Karpas-422 (cell line): ENCODE measurements at regions not wholly inside any gene's neighbourhood (a gene's known extent, or its start where the extent isn't known, plus 50 kb on each side); places are given as distances from the start of the nearest gene placed in this dataset.

Experiments
- DNase-seq: peaks from one replicate; pipeline ENCODE4 v3.0.0-alpha.2; 2015
- H2AFZ ChIP-seq: fragments of 200-600 bp; sonication (generic); 2 replicates; pipeline ENCODE4 v1.6.1; 2014; ENCODE audit warnings: antibody characterized with exemption, low read length, mixed read lengths
- H3K27ac ChIP-seq: fragments of 200-600 bp; sonication (generic); 2 replicates; pipeline ENCODE4 v1.5.1; 2014; ENCODE audit warnings: mild to moderate bottlenecking, low read length, moderate library complexity
- H3K27me3 ChIP-seq: fragments of 200-600 bp; sonication (generic); 2 replicates; pipeline ENCODE4 v1.6.1; 2014; ENCODE audit warnings: low read length, mixed read lengths
- H3K36me3 ChIP-seq: fragments of 200-600 bp; sonication (generic); 2 replicates; pipeline ENCODE4 v1.6.1; 2014; ENCODE audit warnings: low read length, mixed read lengths; ENCODE audit not compliant: insufficient read depth
- H3K4me1 ChIP-seq: fragments of 200-600 bp; sonication (generic); 2 replicates; pipeline ENCODE4 v1.6.1; 2014; ENCODE audit warnings: mild to moderate bottlenecking, low read length, mixed read lengths
- H3K4me2 ChIP-seq: fragments of 200-600 bp; sonication (generic); 2 replicates; pipeline ENCODE4 v1.6.1; 2014; ENCODE audit warnings: low read length, low read depth, mild to moderate bottlenecking; ENCODE audit not compliant: poor library complexity, severe bottlenecking
- H3K4me3 ChIP-seq: fragments of 200-600 bp; sonication (generic); 2 replicates; pipeline ENCODE4 v1.5.1; 2014; ENCODE audit warnings: mild to moderate bottlenecking, antibody characterized with exemption, low read length, mixed read lengths
- H3K79me2 ChIP-seq: fragments of 200-600 bp; sonication (generic); 2 replicates; pipeline ENCODE4 v1.6.1; 2014; ENCODE audit warnings: mild to moderate bottlenecking, low read length, mixed read lengths
- H3K9ac ChIP-seq: fragments of 200-600 bp; sonication (generic); 2 replicates; pipeline ENCODE4 v1.6.0; 2014; ENCODE audit warnings: low read length
- H3K9me2 ChIP-seq: fragments of 200-600 bp; sonication (generic), shearing (Covaris generic); replicated peaks from 2 replicates; pipeline ENCODE4 v1.6.0; 2014; ENCODE audit warnings: mild to moderate bottlenecking, low read length, moderate library complexity; ENCODE audit not compliant: insufficient read depth
- H3K9me3 ChIP-seq: fragments of 300-700, 200-600 bp; sonication (generic); 2 replicates; pipeline ENCODE4 v1.6.1; 2014; ENCODE audit warnings: low read length, mixed read lengths
- H4K20me1 ChIP-seq: fragments of 200-600 bp; sonication (generic); 2 replicates; pipeline ENCODE4 v1.6.1; 2014; ENCODE audit warnings: mild to moderate bottlenecking, antibody characterized with exemption, low read length, low read depth; ENCODE audit not compliant: insufficient read depth

GRCh38 chr10:109274681-109275080 lies 648.6 kb downstream of the XPNPEP1 start:
- Histone ChIP-seq H2AFZ (no peak overlapping the region), H3K79me2 (no peaks in the 10 kb centered on the region), H3K4me3 (no peak overlapping the region), H3K9me2 (no peaks in the 10 kb centered on the region), H3K27me3 (no peaks in the 10 kb centered on the region), H3K4me1 (no peaks in the 10 kb centered on the region), H3K9ac (no peak overlapping the region), H4K20me1 (no peaks in the 10 kb centered on the region), H3K27ac (no peak overlapping the region), H3K4me2 (no peak overlapping the region), H3K36me3 (no peaks in the 10 kb centered on the region), H3K9me3 (peaks cover 8% of the 10 kb centered on the region; the same call in 1 of the 2 replicates)
- no peak for DNase-seq

GRCh38 chr10:109270173-109270572 lies 653.1 kb downstream of the XPNPEP1 start:
- Histone ChIP-seq H3K27me3 (no peaks in the 10 kb centered on the region), H3K9ac (no peak overlapping the region), H3K9me2 (no peaks in the 10 kb centered on the region), H3K79me2 (no peaks in the 10 kb centered on the region), H3K9me3 (peaks cover 19% of the 10 kb centered on the region), H3K27ac (no peak overlapping the region), H3K4me3 (no peak overlapping the region), H3K4me2 (no peak overlapping the region), H3K4me1 (no peaks in the 10 kb centered on the region), H2AFZ (no peak overlapping the region), H3K36me3 (no peaks in the 10 kb centered on the region), H4K20me1 (no peaks in the 10 kb centered on the region)
- DNase-seq = no peak

- Histone ChIP-seq H3K27ac (no peak overlapping the region), H3K27me3 (no peaks in the 10 kb centered on the region), H3K36me3 (no peaks in the 10 kb centered on the region), H3K79me2 (no peaks in the 10 kb centered on the region), H3K9me3 (peaks cover 17% of the 10 kb centered on the region), H4K20me1 (no peaks in the 10 kb centered on the region), H3K4me3 (no peak overlapping the region), H3K4me1 (no peaks in the 10 kb centered on the region), H2AFZ (no peak overlapping the region), H3K9me2 (no peaks in the 10 kb centered on the region), H3K4me2 (no peak overlapping the region), H3K9ac (no peak overlapping the region)
- no peak for DNase-seq
Observed at GRCh38 chr10:109264004-109264403, 659.3 kb downstream of the XPNPEP1 start.

GRCh38 chr10:109261231-109261630 lies 662.1 kb downstream of the XPNPEP1 start:
- H3K9me2 ChIP-seq = no peaks in the 10 kb centered on the region
- H3K27ac ChIP-seq = no peak overlapping the region
- no peak overlapping the region for H3K4me2 ChIP-seq
- H3K79me2 ChIP-seq = no peaks in the 10 kb centered on the region
- no peak for DNase-seq
- no peaks in the 10 kb centered on the region for H3K27me3 ChIP-seq
- no peaks in the 10 kb centered on the region for H3K4me1 ChIP-seq
- peaks cover 5% of the 10 kb centered on the region; the same call in 1 of the 2 replicates for H3K9me3 ChIP-seq
- no peak overlapping the region for H3K9ac ChIP-seq
- H2AFZ ChIP-seq = no peak overlapping the region
- H3K4me3 ChIP-seq = no peak overlapping the region
- no peaks in the 10 kb centered on the region for H4K20me1 ChIP-seq
- no peaks in the 10 kb centered on the region for H3K36me3 ChIP-seq

- Histone ChIP-seq H3K4me3 (no peak overlapping the region), H3K27ac (no peak overlapping the region), H3K27me3 (no peaks in the 10 kb centered on the region), H3K9ac (no peak overlapping the region), H3K79me2 (no peaks in the 10 kb centered on the region), H4K20me1 (no peaks in the 10 kb centered on the region), H2AFZ (no peak overlapping the region), H3K36me3 (no peaks in the 10 kb centered on the region), H3K9me2 (no peaks in the 10 kb centered on the region), H3K9me3 (peaks cover 5% of the 10 kb centered on the region; the same call in 1 of the 2 replicates), H3K4me2 (no peak overlapping the region), H3K4me1 (no peaks in the 10 kb centered on the region)
- DNase-seq = no peak
Observed at GRCh38 chr10:109259293-109259692, 664.0 kb downstream of the XPNPEP1 start.

- Histone ChIP-seq H2AFZ (no peak overlapping the region), H3K4me1 (no peaks in the 10 kb centered on the region), H3K27ac (no peak overlapping the region)
Observed at GRCh38 chr10:109253306-109253705, 670.0 kb downstream of the XPNPEP1 start.

GRCh38 chr10:109250152-109250551 lies 673.2 kb downstream of the XPNPEP1 start:
- H3K9me2 ChIP-seq = no peaks in the 10 kb centered on the region
- H3K9ac ChIP-seq = no peak overlapping the region
- no peak overlapping the region for H3K4me3 ChIP-seq
- no peak overlapping the region for H3K27ac ChIP-seq
- DNase-seq = no peak
- H3K4me1 ChIP-seq = no peaks in the 10 kb centered on the region
- no peaks in the 10 kb centered on the region for H4K20me1 ChIP-seq
- H3K9me3 ChIP-seq = 0 out of 2 replicates have a peak, but pooled peaks cover 5% of the 10 kb centered on the region
- no peak overlapping the region for H2AFZ ChIP-seq
- H3K79me2 ChIP-seq = no peaks in the 10 kb centered on the region
- H3K27me3 ChIP-seq = no peaks in the 10 kb centered on the region
- H3K36me3 ChIP-seq = no peaks in the 10 kb centered on the region
- no peak overlapping the region for H3K4me2 ChIP-seq

More at GRCh38 chr10:109253306-109253705, 670.0 kb downstream of the XPNPEP1 start:
- Histone ChIP-seq H3K9me2 (no peaks in the 10 kb centered on the region), H3K4me3 (no peak overlapping the region), H4K20me1 (no peaks in the 10 kb centered on the region), H3K36me3 (no peaks in the 10 kb centered on the region), H3K4me2 (no peak overlapping the region), H3K27me3 (no peaks in the 10 kb centered on the region), H3K9me3 (0 out of 2 replicates have a peak, but pooled peaks cover 5% of the 10 kb centered on the region), H3K9ac (no peak overlapping the region), H3K79me2 (no peaks in the 10 kb centered on the region)
- no peak for DNase-seq

GRCh38 chr10:109247814-109248213 lies 675.5 kb downstream of the XPNPEP1 start:
- Histone ChIP-seq H3K4me3 (no peak overlapping the region), H3K36me3 (no peaks in the 10 kb centered on the region), H3K4me1 (no peaks in the 10 kb centered on the region), H3K27me3 (no peaks in the 10 kb centered on the region), H4K20me1 (no peaks in the 10 kb centered on the region), H3K27ac (no peak overlapping the region), H3K9me2 (no peaks in the 10 kb centered on the region), H3K79me2 (no peaks in the 10 kb centered on the region), H3K9me3 (0 out of 2 replicates have a peak, but pooled peaks cover 5% of the 10 kb centered on the region), H3K4me2 (no peak overlapping the region), H2AFZ (no peak overlapping the region), H3K9ac (no peak overlapping the region)
- no peak for DNase-seq

- DNase-seq = no peak
- H2AFZ ChIP-seq = no peak overlapping the region
- no peak overlapping the region for H3K9ac ChIP-seq
- H3K9me2 ChIP-seq = no peaks in the 10 kb centered on the region
- no peaks in the 10 kb centered on the region for H3K4me1 ChIP-seq
- H3K36me3 ChIP-seq = no peaks in the 10 kb centered on the region
- H3K27me3 ChIP-seq = no peaks in the 10 kb centered on the region
- H3K4me2 ChIP-seq = no peak overlapping the region
- no peaks in the 10 kb centered on the region for H3K79me2 ChIP-seq
- H3K4me3 ChIP-seq = no peak overlapping the region
- H3K27ac ChIP-seq = no peak overlapping the region
- no peaks in the 10 kb centered on the region for H4K20me1 ChIP-seq
- H3K9me3 ChIP-seq = peaks cover 8% of the 10 kb centered on the region; the same call in 1 of the 2 replicates
Observed at GRCh38 chr10:109245821-109246220, 677.5 kb downstream of the XPNPEP1 start.
